BLaER1 (cell line): ENCODE measurements at regions not wholly inside any gene's neighbourhood (a gene's known extent, or its start where the extent isn't known, plus 50 kb on each side); places are given as distances from the start of the nearest gene placed in this dataset.

Experiments
- H3K27ac ChIP-seq: shearing (Covaris generic); formaldehyde crosslinking; 2 replicates; pipeline ENCODE4 v1.8.1; 2022
- H3K27me3 ChIP-seq: shearing (Covaris generic); formaldehyde crosslinking; 2 replicates; pipeline ENCODE4 v1.8.1; 2022
- H3K36me3 ChIP-seq: shearing (Covaris generic); formaldehyde crosslinking; 2 replicates; pipeline ENCODE4 v1.8.1; 2022
- H3K4me1 ChIP-seq: shearing (Covaris generic); formaldehyde crosslinking; 2 replicates; pipeline ENCODE4 v1.8.1; 2022
- H3K4me2 ChIP-seq: shearing (Covaris generic); formaldehyde crosslinking; 2 replicates; pipeline ENCODE4 v1.8.1; 2022
- H3K4me3 ChIP-seq: shearing (Covaris generic); formaldehyde crosslinking; 2 replicates; pipeline ENCODE4 v1.8.1; 2022
- H3K9ac ChIP-seq: shearing (Covaris generic); formaldehyde crosslinking; 2 replicates; pipeline ENCODE4 v1.8.1; 2022
- H3K9me3 ChIP-seq: shearing (Covaris generic); formaldehyde crosslinking; 2 replicates; pipeline ENCODE4 v1.8.1; 2022
- H4K20me1 ChIP-seq: shearing (Covaris generic); formaldehyde crosslinking; 2 replicates; pipeline ENCODE4 v1.8.1; 2022
- Cebpa-rat ChIP-seq: shearing (Covaris generic); IDR thresholded peaks from 2 replicates; pipeline ENCODE4 v1.8.1; 2022

DNA sequence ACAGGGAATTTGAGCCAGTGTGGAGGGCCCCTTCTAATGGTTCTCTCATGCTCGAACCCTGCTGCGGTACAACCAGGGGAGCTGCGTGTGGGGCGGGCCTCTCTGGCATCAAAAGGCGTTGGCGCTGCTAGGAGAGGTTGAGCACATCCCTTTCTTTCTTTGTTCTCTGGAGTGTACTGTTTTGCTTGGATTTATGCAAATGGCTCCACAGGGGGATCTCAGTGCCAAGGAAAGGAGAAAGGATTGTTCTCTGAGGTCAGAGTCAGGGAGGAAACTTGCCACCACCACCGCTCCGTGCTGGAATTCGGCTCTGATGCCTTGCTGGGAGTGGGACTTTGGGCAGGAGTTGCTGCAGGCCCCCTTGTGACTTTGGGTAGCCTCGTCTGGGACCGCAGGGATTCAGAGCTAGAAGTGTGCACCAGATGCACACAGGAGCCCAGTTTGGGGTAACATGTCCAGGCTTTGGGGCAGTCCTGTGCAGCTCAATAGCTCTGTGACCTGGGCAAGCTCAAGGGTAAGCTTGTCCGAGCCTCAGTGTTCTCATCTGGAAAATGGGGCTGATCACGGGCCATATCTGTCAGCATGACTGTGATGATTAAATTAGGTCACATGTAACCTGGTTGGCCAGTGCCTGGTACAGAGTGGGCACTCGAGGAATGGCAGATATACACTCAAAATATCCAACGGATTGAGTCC, 353.0 kb upstream of the EEF2KMT start:
- no peaks in the 10 kb centered on the region for H3K4me1 ChIP-seq
- no peak overlapping the region for H3K4me2 ChIP-seq
- no peaks in the 10 kb centered on the region for H3K27me3 ChIP-seq
- no peaks in the 10 kb centered on the region for H4K20me1 ChIP-seq
- no peak overlapping the region for H3K9ac ChIP-seq
- H3K4me3 ChIP-seq, result no peak overlapping the region
- H3K9me3 ChIP-seq, result no peaks in the 10 kb centered on the region
- no peak overlapping the region for H3K27ac ChIP-seq
- H3K36me3 ChIP-seq, result no peaks in the 10 kb centered on the region
- TF ChIP-seq Cebpa-rat, result no peak

DNA sequence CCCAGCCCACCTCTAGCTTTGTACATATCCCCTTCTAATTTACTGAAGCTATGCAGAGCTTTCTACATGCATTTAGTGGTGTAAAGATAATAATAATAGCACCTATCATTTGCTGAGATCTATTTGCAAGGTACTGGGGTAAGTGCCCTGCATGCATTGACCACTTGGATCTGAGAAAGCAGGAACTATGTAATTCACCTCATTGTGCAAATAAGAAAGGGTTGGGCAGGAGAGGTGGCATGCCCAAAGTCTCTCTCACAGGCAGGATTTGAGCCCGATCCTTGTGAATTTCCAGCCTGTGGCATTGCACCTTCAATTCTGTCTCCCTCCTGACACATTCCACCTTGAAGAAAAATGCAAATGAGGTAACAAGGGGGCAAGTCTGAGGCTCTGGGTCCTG, 352.3 kb upstream of the EEF2KMT start:
- Histone ChIP-seq H3K9ac (no peak overlapping the region), H3K27ac (no peak overlapping the region), H3K4me2 (no peak overlapping the region)

DNA sequence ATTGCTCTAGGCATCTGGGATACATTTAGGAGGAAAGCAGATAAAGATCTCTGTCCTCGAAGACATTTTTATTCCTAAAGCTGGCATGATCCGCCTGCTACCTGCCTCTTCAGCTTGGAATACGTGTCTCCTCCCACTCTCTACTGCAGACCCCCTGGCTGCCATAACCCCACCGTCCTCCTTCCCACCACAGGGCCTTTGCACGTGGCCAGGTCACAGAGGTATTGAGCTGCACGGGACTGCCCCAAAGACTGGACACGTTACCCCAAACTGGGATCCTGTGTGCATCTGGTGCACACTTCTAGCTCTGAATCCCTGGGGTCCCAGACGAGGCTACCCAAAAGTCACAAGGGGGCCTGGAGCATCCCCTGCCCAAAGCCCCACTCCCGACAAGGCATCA, 351.2 kb upstream of the EEF2KMT start:
- Histone ChIP-seq H3K27me3 (no peaks in the 10 kb centered on the region), H3K4me2 (no peak overlapping the region), H3K36me3 (no peaks in the 10 kb centered on the region), H3K27ac (no peak overlapping the region), H3K9me3 (no peaks in the 10 kb centered on the region), H4K20me1 (no peaks in the 10 kb centered on the region), H3K4me1 (no peaks in the 10 kb centered on the region), H3K4me3 (no peak overlapping the region), H3K9ac (no peak overlapping the region)
- no peak for TF ChIP-seq Cebpa-rat

More for the DNA sequence above, 352.3 kb upstream of the EEF2KMT start:
- Histone ChIP-seq H3K9me3 (no peaks in the 10 kb centered on the region), H3K4me1 (no peaks in the 10 kb centered on the region), H4K20me1 (no peaks in the 10 kb centered on the region), H3K27me3 (no peaks in the 10 kb centered on the region), H3K36me3 (no peaks in the 10 kb centered on the region), H3K4me3 (no peak overlapping the region)
- no peak for TF ChIP-seq Cebpa-rat

DNA sequence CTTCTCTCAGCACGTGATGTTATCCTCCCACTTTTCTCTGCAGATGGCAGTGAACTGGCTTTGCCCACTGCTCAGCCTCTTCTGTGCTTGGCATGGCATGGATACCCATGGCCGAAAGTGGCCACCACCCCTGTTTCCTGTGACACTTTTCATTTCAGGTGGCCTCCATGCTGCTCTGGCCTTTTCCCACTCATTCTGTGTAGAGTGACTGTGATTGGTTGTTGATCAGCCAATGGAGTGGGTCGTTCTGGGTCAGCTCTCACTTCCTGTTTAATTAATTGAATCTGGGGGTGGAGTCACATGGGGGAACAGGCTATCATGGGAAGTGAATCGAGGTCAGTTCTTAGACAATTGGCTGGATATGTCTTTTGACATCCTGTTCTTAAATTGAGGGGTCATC, 350.1 kb upstream of the EEF2KMT start:
- Histone ChIP-seq H3K4me3 (no peak overlapping the region), H3K36me3 (no peaks in the 10 kb centered on the region), H3K9ac (no peak overlapping the region), H3K27me3 (no peaks in the 10 kb centered on the region), H3K27ac (no peak overlapping the region), H3K9me3 (no peaks in the 10 kb centered on the region), H3K4me2 (no peak overlapping the region), H4K20me1 (no peaks in the 10 kb centered on the region), H3K4me1 (no peaks in the 10 kb centered on the region)
- TF ChIP-seq Cebpa-rat, result no peak

DNA sequence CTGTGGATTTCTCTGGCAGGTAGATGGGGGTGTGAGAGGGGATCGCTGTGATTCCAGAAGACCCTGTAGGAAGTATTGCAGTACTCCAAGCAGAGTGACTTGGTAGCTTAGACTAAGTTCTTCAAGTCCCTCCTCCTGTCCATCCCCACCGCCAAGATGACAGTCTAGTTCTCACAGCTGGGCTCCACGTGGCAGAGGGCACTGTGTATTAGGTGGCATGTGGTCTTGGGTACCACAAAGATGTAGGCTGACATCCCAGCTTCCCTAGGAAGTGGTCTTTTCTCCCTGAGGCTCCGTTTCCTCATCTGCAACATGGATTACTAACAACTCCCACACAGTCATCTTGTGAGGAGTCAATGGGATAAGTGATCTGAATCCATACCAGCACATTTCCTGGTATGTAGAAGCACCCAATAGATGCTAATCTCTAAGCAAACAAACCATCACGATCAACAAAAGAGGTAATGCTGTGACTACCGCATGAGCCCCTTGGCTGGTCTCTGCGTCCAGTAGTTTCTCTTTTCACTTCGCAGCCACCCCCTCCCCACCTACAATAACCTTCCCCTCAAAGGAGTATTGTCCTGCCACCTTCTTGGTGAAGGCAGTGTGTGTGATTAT, 349.1 kb upstream of the EEF2KMT start:
- Histone ChIP-seq H3K27me3 (no peaks in the 10 kb centered on the region), H4K20me1 (no peaks in the 10 kb centered on the region), H3K36me3 (no peaks in the 10 kb centered on the region), H3K27ac (no peak overlapping the region), H3K9me3 (no peaks in the 10 kb centered on the region), H3K9ac (no peak overlapping the region), H3K4me1 (no peaks in the 10 kb centered on the region), H3K4me2 (no peak overlapping the region), H3K4me3 (no peak overlapping the region)
- TF ChIP-seq Cebpa-rat, result no peak

DNA sequence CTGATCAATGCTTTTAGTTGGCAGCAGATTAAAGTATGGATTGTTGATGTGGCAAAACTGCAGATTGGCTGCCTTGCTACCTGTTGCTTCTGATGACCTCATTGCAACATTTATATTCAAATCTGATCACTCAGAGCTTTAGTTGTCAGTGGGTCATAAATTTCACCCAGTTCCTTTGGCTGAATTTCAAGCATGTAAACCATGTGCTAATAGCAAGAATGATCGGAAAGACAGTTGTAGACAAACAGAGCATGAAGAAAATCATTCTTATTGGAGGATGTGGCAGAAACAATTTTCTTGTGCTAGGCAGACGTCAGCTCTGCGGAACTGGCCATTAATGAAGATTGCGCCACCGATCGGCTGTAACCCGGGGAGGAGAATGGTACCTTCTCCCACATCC, 346.6 kb upstream of the EEF2KMT start:
- Histone ChIP-seq H3K9ac (no peak overlapping the region), H3K9me3 (no peaks in the 10 kb centered on the region), H4K20me1 (no peaks in the 10 kb centered on the region), H3K4me1 (no peaks in the 10 kb centered on the region), H3K27me3 (no peaks in the 10 kb centered on the region), H3K4me3 (no peak overlapping the region), H3K36me3 (no peaks in the 10 kb centered on the region), H3K4me2 (no peak overlapping the region), H3K27ac (no peak overlapping the region)
- TF ChIP-seq Cebpa-rat, result no peak

DNA sequence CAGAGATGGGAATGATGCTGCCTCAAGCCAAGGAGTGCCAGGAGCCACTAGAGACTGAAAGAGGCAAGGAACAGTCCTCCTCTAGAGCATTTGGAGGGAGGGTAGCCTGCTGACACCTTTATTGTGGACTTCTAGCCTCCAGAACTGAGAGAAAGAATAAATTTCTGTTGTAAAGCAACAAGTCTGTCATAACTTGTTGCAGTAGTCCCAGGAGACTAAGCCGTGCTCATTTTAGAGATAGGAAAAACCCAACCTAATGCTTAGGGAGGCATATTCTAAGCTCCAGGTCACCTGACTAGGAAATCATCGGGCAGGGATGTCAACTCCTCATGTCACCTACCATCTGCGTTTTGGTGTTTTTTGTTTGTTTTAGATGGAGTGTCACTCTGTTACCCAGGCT, 345.4 kb upstream of the EEF2KMT start:
- H4K20me1 ChIP-seq, result no peaks in the 10 kb centered on the region
- no peak overlapping the region for H3K27ac ChIP-seq
- H3K4me2 ChIP-seq, result no peak overlapping the region
- H3K4me1 ChIP-seq, result no peaks in the 10 kb centered on the region
- no peaks in the 10 kb centered on the region for H3K27me3 ChIP-seq
- H3K36me3 ChIP-seq, result no peaks in the 10 kb centered on the region
- H3K4me3 ChIP-seq, result no peak overlapping the region
- no peak overlapping the region for H3K9ac ChIP-seq
- TF ChIP-seq Cebpa-rat, result no peak
- H3K9me3 ChIP-seq, result no peaks in the 10 kb centered on the region

DNA sequence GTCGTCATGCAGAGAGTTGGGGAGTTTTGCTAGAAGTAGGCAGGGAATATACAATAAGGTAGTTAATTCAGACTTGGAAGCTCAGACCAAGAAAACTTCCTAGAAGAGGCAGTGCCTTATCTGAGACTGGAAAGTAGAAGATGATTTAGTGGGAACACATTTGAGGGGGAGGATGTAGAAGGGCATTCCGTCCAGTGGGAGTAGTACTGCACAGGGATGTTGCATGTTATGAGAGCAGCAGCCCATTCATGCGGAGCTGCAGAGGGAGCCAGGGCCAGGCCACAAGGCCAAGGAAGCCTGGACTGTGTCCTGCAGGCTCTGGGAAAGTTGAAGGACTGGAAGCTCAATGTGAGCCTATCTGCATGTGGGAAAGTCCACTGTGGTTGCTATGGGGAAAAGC, 344.5 kb upstream of the EEF2KMT start:
- no peaks in the 10 kb centered on the region for H4K20me1 ChIP-seq
- H3K9ac ChIP-seq, result no peak overlapping the region
- no peaks in the 10 kb centered on the region for H3K27me3 ChIP-seq
- H3K9me3 ChIP-seq, result no peaks in the 10 kb centered on the region
- no peak for TF ChIP-seq Cebpa-rat
- no peaks in the 10 kb centered on the region for H3K4me1 ChIP-seq
- H3K36me3 ChIP-seq, result no peaks in the 10 kb centered on the region
- no peak overlapping the region for H3K27ac ChIP-seq
- H3K4me2 ChIP-seq, result no peak overlapping the region
- no peak overlapping the region for H3K4me3 ChIP-seq

DNA sequence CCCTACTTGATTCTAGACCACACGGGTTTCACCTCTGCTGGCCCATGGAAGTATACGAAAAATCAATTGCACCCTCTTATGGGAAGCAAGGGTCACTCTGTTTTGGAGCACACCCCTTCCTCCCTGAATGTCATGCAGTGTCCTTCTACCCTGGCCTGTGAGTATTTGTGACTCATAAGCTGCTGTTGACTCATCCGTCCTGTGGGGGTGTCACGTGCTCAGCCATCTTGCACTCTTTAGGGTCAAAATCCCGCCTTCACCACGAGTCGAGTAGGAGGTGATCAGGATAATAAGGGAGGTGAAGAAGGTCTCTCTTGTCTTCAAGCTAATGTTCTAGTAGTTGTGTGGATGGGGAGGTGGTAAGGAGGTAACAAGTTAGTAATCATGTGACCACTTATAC, 341.0 kb upstream of the EEF2KMT start:
- Histone ChIP-seq H3K9me3 (no peaks in the 10 kb centered on the region), H3K9ac (no peak overlapping the region), H3K27ac (no peak overlapping the region), H3K4me3 (no peak overlapping the region), H3K4me2 (no peak overlapping the region), H3K27me3 (no peaks in the 10 kb centered on the region), H3K4me1 (no peaks in the 10 kb centered on the region), H4K20me1 (no peaks in the 10 kb centered on the region), H3K36me3 (no peaks in the 10 kb centered on the region)
- no peak for TF ChIP-seq Cebpa-rat

DNA sequence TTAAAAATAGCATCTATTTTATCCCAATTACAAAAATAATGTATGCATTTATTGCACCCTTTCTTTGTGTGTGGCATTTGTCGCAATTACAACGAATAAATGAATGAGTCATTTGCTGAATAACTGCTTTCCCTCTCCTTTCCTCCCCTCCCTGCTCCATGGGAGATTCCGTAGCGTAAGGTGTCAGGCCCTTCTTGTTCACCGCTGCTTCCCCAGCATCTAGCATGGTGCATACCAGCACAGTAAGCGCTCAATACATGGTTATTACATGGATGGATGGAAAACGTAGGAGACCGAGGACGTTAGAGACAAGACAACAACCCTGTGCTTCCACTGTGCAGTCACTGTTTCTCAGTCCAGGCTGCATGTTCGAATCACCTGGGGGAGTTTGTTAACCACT, 336.0 kb upstream of the EEF2KMT start:
- TF ChIP-seq Cebpa-rat, result no peak
- Histone ChIP-seq H3K27me3 (no peaks in the 10 kb centered on the region), H3K4me2 (no peak overlapping the region), H3K27ac (no peak overlapping the region), H3K9ac (no peak overlapping the region), H3K36me3 (no peaks in the 10 kb centered on the region), H3K4me3 (no peak overlapping the region), H3K9me3 (no peaks in the 10 kb centered on the region), H3K4me1 (no peaks in the 10 kb centered on the region), H4K20me1 (no peaks in the 10 kb centered on the region)
